HL-60/S4 treated with retinoic acid at 250 ng/mL for 4 days and 3 days (cell line): ENCODE measurements at regions not wholly inside any gene's neighbourhood (a gene's known extent, or its start where the extent isn't known, plus 50 kb on each side); places are given as distances from the start of the nearest gene placed in this dataset.

Source experiments
- in situ Hi-C: fragments of 300-500 bp; cut with MboI; formaldehyde crosslinking; loops from 2 replicates; pipeline ENCODE4 v1.7.0; 2022; ENCODE audit warnings: low sequenced_read_pairs

DNA sequence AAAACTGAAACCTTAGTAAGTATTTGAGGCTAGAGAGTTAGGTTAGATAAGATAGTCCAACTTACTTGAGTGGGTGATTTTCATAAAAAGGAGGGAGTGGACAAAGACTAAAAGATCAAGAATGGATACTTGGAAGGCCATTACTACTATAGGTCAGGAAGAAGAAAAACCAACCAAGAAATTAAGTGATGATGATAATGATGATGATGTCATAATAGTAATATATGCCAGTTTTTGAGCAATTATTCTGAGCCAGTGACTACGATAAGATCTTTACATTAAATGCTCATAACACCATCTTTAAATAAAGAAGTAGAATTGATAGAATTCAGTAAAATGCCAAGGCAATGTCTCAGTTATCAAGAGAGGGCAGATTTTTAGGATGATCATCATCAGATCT, 430.7 kb upstream of the ADAMTS5 start:
- in situ Hi-C loops, result no loop called here

DNA sequence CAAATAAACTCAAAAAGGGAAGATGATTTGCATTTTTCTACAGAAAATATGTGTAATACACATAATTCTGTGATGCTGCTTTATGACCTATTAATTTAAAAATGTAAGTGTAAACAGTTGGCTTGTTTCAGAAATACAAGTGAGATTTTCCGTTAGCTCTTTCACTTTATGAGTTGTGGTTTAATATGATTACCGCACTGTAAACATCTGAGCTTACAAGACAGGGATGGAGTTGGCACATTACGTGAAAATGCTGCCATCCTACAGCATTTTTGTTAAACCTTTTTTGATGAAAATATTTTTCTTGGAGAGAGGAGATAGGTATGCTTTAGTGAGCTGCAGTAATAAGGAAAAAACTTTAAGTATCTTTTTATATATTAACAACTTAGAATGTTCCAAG, 426.8 kb upstream of the ADAMTS5 start:
- in situ Hi-C loops, result no loop called here

DNA sequence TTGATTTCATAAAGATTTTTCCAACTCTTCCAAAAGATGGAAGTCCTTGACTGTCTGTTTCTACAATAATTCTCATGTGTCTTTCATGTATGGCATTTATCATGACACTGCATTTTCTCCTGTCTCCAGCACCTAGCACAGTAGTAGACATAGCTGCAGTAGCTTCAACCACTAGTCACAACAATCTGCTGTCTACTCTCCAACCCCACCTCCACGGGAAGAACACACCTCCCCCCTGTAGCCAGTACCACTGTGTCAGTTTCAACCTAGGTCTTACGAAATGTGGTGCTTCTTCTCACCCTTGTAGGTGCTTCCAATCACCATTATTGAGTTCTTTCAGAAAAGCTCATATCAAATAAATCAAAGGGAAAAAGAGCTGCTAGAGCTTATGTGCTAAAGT, 425.1 kb upstream of the ADAMTS5 start:
- in situ Hi-C loops, result no loop called here

- in situ Hi-C loops, result no loop called here
Observed at GRCh38 chr21:27390384-27390783, 423.5 kb upstream of the ADAMTS5 start.

GRCh38 chr21:27388825-27389224, 421.9 kb upstream of the ADAMTS5 start:
- in situ Hi-C loops, result no loop called here

GRCh38 chr21:27382404-27382803, 415.5 kb upstream of the ADAMTS5 start:
- in situ Hi-C loops, result no loop called here

DNA sequence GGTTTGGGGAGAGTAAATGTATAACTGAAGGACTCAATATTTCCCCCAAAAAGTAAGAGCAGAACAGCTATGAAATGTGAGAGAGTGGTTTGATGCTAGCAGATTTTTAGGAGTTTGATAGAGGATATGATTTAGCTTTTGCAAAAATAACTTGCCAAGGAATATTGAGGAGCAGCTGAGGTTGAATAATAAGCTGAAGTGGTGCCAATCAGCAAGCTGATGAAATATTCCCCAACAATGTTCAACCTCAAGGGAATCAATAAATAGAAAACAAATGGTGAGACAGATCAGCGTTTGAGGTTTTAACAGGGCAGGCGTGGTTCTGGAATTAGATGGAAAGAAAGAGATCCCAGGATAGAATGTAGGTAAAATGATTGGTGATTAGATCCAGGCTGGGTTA, 413.4 kb upstream of the ADAMTS5 start:
- in situ Hi-C loops, result no loop called here

GRCh38 chr21:27379354-27379753, 412.5 kb upstream of the ADAMTS5 start:
- in situ Hi-C loops, result no loop called here

DNA sequence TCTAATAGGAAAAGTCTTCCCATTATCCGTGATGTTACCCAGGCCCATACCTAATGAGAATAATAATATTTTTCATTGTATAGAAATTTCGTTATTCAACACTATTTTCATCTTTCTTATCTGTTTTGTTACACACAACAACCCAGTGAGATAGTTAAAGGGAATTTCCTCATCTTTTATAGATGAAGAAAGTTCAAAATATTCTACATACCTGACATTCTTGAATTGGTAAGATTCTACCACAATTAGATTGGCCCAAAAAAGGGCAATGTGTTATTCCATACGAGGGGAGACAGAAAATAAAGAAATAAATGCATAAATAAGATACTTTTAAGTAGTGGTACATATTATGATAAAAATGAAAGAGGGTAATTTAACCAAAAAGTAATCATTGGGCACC, 405.5 kb upstream of the ADAMTS5 start:
- in situ Hi-C loops, result no loop called here

DNA sequence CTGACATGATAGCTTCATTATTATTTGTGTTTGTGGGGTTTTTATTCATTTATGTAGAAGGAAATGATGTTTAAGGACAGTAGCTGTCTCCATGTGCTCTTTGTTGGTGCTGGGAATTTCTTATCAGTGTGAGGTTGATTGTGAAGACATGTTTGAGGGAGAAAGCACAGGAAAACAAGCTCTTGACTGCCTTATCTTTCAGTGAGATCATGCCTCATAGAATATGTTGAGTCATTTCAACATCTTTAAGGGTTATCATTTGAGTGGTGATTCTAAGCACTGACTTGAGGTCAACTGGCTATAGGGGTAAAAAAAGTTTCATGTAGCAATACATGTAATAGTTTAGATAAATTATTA, 405.1 kb upstream of the ADAMTS5 start:
- in situ Hi-C loops, result no loop called here

- in situ Hi-C loops, result no loop called here
Observed at GRCh38 chr21:27371115-27371974, 404.5 kb upstream of the ADAMTS5 start.

DNA sequence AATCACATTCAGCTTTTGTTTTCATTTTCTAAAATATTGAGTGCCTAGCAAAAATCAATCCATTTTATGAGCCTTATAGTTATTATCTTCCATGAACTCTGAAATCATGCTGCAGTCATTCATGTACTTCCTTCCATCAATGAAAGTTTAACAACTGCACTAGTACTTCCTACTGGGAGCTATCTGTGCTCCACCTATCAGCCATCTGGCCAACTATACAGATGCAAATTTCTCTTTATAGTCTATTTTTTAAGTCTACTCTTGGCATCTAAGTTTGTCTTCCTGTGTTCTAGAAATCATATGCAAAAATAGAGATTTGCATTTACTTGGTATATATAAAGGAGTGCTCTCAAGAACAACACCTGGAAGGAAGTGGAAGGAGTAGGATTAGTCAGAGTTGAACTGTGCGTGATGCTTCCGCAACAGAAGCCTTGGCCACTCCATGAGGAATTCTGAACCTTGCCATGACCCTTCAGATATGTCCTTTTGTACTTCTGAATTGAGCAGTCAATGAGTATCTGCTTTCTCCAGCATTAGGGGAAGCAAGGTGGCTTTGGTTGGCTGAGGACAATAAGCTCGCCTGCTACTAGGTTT, 403.2 kb upstream of the ADAMTS5 start:
- in situ Hi-C loops, result no loop called here

DNA sequence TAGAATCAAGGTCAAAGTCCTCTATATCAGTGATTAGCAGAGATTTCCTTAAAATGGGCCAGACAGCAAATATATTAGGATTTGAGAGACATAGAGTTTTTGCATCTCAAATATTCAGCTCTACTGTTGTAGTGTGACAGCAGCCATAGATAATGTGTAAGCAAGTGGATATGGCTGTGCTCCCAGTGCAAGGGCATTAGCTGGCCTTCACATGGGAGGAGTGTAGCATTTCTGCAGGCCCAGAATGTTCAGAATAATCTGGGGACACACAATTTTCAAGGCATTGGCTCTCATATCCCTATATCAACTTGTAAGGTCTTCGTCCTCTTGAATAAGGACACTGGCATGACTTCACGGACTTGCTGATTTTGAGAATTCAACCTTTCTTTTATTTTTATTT, 402.3 kb upstream of the ADAMTS5 start:
- in situ Hi-C loops, result no loop called here

DNA sequence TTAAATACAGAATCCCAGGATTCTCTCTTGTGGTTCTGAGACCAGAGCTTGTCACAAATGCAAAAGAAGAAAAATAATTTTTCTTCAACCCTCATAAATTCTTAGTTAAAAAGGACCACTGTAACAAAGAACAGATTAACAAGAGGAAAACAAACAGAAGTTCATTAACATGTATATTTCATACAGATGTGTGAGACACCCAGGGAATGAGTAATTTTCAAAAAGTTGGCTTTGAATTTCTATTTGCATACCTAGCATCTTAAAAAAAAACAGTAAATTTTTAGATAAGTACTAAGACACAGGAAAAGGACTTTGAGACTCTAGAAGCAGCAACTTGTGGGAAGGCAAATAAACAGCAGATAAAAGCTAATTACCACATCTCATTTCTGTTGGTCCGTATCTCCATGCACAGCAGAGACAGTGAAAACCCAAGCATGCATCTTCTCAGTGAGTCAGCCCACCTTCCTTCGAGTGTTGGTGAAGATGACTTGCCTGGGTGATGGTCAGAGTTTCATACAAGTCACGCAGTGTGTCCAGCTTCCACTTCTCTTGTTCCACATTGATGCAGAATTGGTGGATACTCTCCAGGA, 399.9 kb upstream of the ADAMTS5 start:
- in situ Hi-C loops, result no loop called here

GRCh38 chr21:27366036-27366435, 399.1 kb upstream of the ADAMTS5 start:
- in situ Hi-C loops, result no loop called here

- in situ Hi-C loops, result no loop called here
Observed at GRCh38 chr21:27365394-27365793, 398.5 kb upstream of the ADAMTS5 start.

GRCh38 chr21:27363719-27364477, 397.0 kb upstream of the ADAMTS5 start:
- in situ Hi-C loops, result no loop called here

DNA sequence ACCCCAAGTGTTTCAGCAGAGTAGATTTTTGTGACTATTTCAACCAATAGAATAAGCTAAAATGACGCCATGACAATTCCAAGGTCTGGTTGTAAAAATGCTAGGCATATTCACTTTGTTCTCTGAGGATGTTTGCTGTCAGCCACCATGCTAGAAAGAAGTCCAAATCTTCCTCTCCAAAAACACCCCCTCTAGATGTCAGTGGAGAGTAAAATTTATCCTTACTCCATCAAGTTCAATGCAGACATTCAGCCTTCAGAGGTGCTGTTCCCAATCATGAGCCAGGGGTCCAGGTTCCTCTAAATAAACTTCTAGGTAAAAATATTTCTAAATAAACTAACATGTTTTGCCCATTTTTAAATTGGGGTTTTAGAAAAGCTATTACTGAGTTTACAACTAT, 395.4 kb upstream of the ADAMTS5 start:
- in situ Hi-C loops, result no loop called here

DNA sequence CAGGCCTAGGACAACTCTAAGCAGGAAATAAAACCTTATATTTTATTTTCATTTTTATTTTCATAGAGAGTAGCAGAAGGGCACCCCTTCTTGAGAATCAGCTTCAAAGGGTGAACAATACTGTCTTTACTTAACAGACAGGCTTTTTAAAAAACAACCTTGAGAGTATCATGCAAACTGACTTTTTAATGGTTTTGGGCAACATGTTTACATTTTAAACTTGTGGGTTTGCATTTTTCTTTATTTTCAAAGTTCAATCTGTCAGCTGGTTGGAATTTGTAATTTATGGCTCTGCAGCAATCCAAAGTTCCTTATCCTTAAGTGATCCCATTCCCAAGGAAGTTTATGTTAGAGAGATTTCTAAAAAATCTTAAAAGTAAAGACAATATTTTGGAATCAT, 392.3 kb upstream of the ADAMTS5 start:
- in situ Hi-C loops, result no loop called here

DNA sequence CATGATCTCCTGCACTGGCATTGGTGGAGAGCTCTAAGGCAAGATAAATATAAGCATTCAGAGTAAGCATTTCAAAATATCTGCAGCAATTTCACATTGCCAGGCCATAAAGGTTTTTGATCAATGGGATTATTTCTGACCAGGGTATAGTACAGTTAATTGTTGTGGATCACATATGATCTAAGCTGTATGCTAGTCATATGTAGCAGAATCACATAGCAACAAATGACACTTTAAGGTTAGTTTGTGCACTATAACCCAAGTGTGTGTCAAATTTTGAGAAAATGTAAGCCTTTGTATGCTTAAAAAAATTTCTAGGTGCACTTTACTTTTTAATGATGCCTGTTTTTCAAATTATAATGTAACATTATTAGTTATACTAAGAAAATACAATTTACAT, 386.0 kb upstream of the ADAMTS5 start:
- in situ Hi-C loops, result no loop called here

GRCh38 chr21:27346041-27346448, 379.2 kb upstream of the ADAMTS5 start:
- in situ Hi-C loops, result no loop called here

GRCh38 chr21:27339902-27340301, 373.0 kb upstream of the ADAMTS5 start:
- in situ Hi-C loops, result no loop called here
